ENCODE measurements at regions not wholly inside any gene's neighbourhood (a gene's known extent, or its start where the extent isn't known, plus 50 kb on each side); places are given as distances from the start of the nearest gene placed in this dataset.

- no peak for TF ChIP-seq CTCF (IDR thresholded peaks at IDR 0.05 in 2 of 3, conservative IDR thresholded peaks at IDR 0.05 in 1 of 3; ENCODE audit: control insufficient read depth in 2 of 3, extremely low read depth in 1 of 3, insufficient read depth in 1 of 3, low read depth in 3 of 3, low read length in 3 of 3)
- TF ChIP-seq E4F1 (IDR thresholded peaks at IDR 0.05; ENCODE audit: borderline replicate concordance, partially characterized antibody) = no peak
- no peak for TF ChIP-seq POLR2AphosphoS5 (IDR thresholded peaks at IDR 0.05; ENCODE audit: low read length)
- no peak for TF ChIP-seq NFXL1 (IDR thresholded peaks at IDR 0.05; ENCODE audit: borderline replicate concordance)
- no peak for TF ChIP-seq EP300 (IDR thresholded peaks at IDR 0.05; ENCODE audit: borderline replicate concordance in 1 of 2, control insufficient read depth in 1 of 2, low read depth in 2 of 2, low read length in 2 of 2)
- TF ChIP-seq ZNF384 (IDR thresholded peaks at IDR 0.05; ENCODE audit: borderline replicate concordance, low read depth, low read length) = no peak
- TF ChIP-seq TBL1XR1 (IDR thresholded peaks at IDR 0.05; ENCODE audit: low read depth, low read length) = no peak
- no peak for TF ChIP-seq RAD21 (IDR thresholded peaks at IDR 0.05; ENCODE audit: insufficient read depth, low read depth, low read length)
- no peak for TF ChIP-seq TCF3 (IDR thresholded peaks at IDR 0.05; ENCODE audit: borderline replicate concordance, insufficient read depth, low read depth, low read length)
Measured at GRCh38 chr5:36384845-36385244, 83.1 kb upstream of the RANBP3L start.
